HG03196 (cell line): ENCODE measurements at regions not wholly inside any gene's neighbourhood (a gene's known extent, or its start where the extent isn't known, plus 50 kb on each side); places are given as distances from the start of the nearest gene placed in this dataset.

Experiments used
- ATAC-seq: cut with Tn5 transposase; IDR thresholded peaks from one replicate; pipeline ENCODE4 v1.9.1; 2021; ENCODE audit not compliant: unreplicated experiment

DNA sequence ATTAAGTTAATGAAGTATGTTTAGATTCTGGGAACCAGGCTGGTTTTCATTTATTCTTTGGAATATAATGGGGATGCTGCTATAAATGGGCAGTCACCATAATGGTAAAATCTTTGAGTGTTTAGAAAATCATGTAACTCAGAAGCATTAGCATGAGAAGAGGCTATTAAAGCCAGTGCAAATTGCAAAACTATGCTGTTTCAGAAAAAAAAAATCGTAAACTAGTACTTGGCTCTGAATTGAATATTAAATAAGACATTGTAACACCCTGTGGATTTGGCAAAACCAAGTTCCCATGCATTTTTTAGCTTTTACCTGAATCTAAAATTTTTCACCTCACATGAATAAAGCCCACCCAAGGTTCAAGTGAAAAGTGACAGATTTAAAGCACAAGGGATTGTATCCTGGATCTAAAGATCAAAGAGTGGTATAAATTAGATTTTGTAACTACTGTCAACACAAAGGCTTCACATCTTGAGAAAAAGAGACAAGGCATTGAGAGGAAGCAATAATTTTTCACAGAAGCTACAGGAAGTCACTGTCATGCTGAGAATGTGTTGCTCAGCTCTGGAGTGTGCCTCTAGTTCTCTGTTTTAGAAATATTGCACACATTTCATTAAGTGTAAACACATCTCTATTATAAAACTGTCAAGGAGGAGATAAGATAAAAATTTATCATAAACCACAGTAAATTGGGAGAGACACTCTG, 142.2 kb downstream of the ABCA8 start:
- ATAC-seq: no peak

DNA sequence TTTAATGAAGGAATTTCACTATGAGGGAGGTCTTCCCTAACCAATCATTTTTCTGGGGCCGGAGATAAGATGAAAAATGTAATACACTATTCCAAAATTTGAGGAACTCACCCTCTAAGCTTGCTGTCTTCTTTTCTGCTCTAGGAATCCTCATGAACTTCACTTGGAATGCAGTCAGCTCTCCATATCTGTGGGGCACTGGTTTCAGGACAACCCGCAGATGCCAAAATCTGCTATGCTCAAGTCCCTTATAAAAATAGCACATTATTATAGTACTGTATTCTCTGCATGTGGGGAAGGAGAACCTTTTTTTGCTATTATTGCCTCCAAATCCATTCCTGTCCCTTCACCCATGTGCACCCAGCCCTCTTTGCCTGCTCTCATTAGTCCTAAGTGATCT, 146.0 kb downstream of the ABCA8 start:
- ATAC-seq: no peak

DNA sequence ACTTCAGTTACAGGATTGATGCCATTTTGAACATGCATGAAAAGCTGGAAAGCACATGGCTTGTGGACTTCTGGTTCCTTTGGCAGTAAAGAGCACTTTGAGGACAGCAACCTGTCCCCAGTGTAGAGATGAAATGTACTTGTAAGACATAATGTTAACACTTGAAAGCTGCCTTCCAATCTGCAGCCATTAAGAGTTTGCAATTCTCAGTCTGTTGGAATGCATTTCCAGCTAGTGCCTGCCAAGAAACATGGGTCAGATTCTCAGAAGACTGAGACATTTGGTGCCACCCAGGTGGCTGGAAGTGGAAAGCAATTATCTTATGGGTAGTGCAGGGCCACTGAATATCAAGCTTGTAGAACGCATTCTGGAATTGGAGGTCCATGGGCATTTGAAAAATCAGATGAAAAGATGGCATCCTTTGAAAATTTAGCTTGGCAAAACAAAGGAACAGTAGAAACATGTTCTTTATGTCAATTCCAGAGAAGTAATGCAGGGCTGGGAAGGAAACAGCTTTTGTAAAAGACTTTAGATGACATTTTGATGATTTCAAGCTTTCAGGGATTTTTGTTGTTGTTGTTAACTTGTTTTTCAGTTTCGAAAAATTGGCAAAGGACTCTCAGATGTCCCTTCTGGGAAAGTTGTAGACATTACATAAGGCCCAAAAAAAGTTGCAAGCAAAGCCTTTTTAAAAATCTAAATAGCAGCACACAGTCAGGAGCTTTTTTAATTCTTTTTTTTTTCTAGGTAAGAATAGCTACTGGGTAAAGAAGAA, 147.0 kb downstream of the ABCA8 start:
- no peak for ATAC-seq

DNA sequence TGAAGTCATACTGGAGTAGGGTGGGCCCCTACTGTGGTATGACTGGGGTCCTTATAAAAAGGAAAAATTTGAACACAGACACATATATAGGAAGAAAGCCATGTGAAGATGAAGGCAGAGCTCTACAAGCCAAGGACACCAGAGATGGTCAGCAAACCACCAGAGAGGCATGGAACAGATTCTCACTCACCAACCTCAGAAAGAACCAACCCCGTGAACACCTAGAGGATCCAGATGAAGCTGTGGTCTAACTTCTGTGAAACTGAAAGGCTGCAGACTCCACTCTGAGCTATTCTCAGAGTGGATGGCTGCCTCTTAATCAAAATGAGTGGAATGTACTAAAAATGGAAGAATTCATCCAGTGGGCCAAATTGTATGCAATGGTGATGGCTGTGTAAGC, 149.6 kb downstream of the ABCA8 start:
- no peak for ATAC-seq

DNA sequence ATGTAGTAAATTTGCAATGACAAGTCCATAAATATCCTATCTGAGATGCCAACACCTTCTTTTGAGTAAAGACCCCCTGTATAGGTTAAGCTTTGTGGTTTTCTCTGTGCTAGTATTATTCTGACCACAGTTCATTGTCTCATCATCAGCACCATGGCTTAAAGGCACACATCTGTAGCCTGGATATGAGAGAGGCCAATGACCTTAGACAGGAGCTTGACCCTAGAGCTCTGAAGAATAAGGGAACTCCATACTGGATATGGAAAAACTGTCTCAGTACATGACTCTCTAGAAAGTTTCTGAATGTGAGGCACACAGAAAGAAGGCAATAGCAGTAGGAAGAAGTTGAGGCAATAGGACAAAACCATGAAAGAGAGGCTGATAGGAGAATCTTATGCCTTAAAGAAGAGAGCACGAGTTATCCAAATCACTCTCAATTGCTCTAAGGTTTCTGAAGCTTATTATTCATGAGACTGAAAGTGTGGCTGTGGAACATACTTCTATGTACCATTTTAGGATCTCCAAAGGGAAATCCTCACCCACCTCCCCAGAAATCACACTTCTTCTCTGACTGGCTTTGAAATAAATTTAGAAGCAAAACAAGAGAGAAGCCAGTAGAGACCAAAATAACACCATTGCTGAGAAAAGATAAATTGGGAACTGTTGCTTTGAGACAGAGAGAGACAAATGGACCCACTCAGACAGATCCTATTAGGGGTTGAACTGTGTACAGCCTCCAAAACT, 150.2 kb downstream of the ABCA8 start:
- no peak for ATAC-seq

DNA sequence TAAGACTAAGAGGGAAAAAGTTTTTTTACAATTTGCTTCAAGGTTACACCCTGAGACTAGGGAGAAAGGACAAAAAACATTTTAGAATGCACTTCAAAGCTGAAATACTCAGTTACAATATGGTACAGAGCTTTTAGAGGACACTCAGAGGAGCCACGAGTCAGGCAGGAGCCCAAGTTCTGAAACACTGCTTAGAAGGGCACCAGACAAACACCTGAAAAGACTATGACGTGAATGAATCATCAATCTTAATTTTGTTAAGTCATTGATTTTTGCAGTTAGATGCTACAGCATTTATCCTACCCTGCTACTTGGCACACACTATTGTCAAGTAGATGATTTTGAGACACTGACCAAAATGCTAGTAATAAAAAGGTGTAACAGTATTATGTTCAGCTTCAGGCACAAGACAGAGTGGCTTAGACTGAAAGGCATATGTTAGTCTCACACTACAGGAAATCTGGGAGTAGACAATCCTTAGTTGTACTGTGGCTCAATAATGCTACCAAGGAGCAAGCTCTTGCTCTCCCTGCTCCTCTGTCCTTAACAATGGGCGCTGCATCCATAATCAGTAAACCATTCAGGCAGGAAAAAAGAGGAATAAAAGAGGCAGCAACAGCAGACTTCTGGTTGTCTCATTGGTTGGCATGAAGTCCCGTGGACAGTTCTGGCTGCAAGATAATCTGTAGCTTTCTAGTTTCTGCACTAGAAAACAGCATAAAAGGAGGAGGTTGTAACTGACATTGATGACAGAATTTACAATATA, 151.8 kb downstream of the ABCA8 start:
- no peak for ATAC-seq

DNA sequence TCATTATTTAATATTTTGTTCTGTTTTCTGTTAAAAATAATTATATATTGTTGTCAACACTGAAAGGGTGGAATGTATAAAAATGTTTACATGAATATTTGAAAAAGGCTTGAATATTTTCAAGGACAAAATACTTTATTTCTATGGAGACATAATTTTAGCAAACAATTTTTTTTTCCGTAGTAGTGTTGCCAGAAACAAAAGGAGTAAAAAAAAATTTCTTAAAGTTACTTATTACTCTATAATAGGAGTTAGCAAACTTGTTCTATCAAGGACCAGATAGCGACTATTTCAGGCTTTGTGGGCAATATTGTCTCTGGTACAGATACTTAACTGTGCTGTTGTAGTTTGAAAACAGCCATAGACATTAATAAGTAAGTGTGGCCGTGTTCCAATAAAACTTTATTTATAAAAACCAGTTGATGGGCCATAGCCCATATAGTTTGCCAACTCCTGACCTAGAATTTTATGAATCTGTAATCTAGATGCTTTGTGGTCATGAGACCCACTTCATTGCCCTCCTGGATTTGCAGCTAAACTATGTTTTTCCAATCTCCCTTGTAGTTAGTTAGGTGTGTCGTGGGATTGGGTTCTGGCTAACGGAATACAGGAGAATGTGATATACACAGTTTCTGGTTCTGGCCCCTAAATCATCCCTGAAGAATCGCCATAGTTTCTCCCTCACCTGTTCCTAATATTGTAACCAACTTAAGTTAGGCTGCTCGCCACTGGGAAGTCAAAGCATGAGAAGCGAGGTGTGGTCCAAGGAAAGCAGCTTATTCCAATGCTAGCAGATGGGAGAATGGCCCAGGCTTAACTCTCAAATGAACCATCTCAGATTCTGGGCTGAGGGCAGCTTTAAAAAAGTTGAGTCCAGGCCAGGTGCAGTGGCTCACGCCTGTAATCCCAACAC, 153.6 kb downstream of the ABCA8 start:
- no peak for ATAC-seq

DNA sequence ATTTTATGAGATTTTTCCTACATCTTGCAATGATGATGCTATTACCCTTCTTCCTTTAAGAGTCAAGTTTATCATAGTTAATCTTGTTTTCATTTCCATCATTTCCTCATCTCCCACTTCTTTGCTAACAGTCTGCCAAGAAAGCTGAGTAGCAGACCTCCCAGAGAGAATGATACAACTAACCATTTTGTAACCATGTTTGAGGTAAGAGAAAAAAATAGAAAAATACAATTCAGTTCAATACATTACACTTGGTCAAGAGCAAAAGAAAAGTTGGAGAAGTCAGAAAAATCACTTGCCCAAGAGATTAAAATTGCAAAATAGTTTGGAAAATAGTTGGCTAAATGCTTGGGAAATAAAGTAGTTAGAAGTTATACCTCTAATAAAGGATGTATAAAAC, 154.4 kb downstream of the ABCA8 start:
- ATAC-seq: no peak

DNA sequence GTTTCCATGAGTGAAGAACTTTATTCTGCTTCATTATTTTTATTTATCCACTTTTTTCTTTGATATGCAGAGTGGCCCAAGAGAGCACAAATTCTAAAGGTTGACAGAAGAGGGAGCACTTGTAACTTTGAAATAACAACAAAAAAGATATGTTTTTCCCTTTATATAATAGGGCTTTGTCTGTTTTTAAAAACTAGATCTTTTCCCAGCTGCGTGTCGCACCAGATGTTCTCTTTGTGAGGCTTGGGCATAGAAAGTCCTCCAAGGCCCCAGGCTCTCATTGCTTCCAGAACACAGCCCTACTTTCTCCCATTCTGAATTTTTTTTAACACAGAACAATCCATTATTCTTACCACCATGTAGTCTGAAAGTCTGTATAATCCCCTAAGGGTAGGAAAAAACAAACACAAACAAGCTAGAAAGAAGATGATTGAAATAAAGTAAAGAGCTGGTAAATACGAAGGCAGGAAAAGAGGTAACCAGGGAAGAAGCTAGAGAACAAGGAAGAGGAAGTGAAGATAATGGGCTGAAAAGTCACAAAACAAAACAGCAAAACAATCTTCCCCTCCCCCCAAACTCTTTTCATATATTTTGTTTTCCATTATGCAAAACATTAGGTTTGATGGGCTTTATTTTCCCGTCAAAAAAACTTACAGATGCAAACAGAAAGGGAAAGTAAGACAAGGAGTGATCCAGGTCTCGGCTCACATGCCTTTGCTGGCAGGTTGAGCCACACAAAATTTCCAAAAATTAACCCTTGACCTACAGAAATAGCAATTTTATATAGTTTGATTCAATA, 160.4 kb downstream of the ABCA8 start:
- ATAC-seq: no peak

DNA sequence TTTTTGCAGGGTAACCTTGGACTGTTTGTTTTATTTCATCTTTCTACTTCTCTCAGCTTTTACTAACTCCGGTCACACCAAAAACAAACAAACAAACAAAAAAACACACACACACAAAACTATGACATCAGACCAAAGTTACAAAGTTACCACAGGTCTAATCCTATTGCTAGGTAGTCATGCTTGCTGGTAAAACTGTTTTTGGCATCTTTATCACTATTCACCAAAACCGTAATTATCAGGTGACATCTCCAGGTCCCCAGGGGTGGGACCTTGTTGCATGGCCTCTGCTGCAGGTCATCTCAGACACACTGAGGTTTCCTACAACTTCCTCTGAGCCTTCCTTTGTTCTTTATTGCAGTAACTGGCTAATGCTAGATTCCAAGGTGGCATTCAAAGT, 162.3 kb downstream of the ABCA8 start:
- ATAC-seq: no peak

DNA sequence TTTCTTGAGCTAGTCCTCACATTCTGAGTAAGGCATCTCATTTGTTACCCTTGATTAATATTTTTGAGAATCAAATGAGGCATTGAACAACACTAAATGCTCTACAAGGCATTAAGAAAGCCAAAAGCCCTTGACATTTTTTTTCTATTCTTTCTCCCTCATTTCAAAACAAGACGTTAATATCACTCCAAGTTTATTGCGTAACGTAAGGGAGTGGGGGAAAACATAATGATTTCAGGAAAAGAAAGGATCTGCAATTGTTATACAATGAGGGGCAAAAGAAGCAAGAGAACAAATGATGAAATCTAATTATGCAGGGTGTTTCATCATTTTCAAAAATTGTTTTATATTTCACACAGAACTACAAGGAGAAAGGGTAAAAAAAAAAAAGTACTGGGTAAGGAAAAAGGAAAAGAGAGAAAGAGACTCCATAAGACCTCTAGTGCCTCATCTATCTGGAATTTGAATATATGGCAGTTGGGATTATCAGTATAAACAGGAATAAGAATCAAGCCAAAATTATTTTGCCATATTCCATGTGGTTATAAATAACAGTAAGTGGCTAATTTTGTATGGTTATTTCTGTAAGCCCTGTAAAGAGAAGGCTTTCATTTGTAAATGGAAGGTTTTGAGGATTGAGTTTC, 163.0 kb downstream of the ABCA8 start:
- no peak for ATAC-seq

DNA sequence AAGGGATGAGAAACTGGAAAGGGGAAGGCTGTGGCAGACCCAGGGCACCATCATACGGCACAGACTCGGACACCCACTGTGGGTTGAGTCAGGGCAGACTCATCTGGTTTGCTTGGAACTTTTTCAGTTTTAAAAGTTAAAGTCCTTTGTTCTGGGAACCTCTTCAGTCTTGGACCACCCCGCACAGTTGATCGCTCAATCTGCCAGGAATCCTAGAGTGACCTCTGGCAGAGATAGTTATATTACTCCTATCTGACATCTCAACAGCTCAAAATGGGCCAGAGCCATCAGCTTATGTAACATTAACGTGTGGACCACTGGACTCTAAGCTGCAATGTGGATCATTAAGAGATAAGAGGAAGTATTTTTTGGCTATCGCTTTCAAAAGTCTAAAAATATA, 164.3 kb downstream of the ABCA8 start:
- no peak for ATAC-seq

DNA sequence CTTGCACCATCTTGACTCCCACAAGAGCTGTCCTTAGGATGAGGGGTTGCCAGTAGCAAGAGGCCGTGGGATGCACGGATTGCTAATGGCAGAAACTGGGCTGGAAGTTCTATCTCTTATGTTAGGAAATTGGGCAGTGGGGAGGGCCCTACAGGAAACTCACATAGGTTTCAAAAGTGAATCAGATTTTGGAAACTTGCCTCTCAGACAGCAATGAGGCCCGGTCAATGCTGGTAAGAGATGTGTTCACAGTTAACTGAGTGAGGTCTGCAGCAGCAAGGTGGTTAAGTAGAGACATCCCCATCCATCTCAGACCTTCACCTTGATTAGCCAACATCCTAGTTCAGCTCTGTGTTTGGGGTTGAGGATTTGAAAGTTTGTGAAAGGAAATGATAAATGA, 164.7 kb downstream of the ABCA8 start:
- no peak for ATAC-seq

DNA sequence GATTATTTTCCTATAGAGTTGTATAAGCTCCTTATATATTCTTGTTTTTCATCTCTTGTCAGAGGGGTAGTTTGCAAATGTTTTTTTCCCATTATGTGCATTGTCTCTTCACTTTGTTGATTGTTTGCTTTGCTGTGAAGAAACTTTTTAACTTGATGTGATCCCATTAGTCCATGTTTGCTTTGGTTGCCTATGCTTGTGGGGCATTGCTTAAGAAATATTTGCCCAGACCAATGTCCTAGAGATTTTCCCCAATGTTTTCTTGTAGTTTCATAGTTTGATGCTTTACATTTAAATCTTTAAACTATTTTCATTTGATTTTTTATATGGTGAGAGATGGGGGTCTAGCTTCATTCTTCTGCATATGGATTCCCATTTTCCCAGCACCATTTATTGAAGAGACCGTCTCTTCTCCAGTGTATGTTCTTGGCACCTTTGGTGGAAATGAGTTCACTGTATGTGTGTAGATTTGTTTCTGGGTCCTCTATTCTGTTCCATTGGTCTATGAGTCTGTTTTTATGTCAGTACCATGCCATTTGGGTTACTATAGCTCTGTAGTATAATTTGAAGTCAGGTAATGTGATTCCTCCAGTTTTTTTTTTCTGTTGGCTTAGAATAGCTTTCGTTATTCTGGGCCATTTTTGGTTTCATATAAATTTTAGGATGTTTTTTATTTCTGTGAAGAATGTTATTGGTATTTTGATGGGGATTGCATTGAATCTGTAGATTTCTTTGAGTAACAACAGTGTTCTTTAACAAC, 165.8 kb downstream of the ABCA8 start:
- no peak for ATAC-seq

DNA sequence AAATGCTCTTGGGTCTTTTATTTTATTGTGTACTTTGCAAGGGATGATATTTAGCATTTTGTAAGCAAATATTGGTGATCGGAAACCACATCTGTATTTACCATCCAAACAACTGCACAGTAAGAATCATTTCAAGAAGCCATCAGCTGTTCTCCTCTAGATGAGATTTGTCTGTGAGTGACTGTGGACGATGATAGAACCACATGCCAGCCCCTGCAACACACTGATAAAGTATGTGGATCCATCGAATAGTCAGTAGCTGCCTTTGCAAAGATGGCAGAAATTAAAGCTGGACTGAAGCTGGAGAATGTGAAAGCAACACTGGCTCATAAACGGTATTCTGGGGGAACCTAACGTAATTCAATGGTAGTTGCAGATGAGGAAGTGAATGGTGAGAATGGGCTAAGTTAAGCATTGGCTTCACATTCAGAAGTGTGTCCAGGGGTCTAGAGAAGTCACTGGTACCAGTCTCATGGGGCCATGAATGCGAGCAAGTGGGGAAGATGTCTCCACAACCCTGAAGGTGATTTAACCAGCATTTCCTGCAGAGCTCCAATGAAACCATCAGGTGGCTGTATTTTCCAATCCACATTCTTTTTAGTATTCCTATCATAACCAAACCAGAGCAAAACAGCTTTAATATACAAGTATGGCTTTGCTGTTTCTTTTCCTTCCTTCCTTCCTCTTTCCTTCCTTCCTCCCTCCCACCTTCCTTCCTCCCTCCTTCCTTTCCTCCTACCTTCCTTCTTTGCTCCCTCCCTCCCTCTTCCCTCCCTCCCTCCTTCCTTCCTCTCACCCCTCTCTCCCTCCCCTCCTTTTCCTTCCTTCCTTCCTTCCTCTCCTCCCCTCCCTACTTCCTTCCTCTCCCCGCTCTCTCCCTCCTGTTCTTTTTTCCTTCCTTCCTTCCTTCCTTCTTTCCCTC, 169.4 kb downstream of the ABCA8 start:
- no peak for ATAC-seq

DNA sequence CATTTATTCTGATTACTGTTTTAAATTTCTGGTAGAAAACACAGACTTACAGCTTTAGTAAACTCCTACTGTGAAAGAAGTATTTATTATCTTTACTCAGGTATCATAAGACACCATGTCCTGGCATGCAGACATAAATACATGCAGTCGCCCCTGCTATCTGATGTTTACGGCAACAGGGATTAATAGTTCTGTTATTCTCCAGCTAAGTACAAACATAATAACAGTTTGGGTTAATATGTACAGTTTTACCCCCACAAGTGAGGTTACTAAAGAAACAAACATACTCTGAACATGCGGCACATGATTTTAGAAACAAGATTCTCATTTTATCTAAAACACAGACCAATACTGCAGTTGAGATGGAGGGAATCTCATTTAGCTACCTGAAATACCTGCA, 170.8 kb downstream of the ABCA8 start:
- no peak for ATAC-seq

DNA sequence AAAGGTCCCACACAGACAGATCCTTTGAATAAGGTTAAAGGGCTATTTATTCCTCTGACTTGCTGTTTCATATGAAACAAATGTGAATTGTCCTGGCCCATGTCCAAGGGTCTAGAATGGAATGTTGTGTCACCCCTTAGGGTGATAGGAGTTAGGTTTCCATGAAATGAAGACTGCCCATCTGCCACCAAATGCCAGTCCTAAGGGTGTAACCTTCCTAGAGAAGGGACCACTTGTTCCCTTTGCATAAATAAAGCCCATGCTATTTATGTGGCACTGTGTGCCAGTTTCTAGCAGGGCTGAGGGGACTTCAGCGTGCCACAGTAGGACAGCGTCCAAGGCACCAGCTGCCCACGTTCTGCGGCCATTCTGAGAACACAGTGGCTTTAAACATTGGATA, 171.3 kb downstream of the ABCA8 start:
- ATAC-seq: no peak
